Mesenchymal stem cell (in vitro differentiated cells and primary cell): ENCODE measurements at regions not wholly inside any gene's neighbourhood (a gene's known extent, or its start where the extent isn't known, plus 50 kb on each side); places are given as distances from the start of the nearest gene placed in this dataset.

ENCODE experiments used
- DNase-seq: peaks from one replicate; pipeline ENCODE4 v3.0.0-alpha.2; 2013
- H2AFZ ChIP-seq: one replicate; pipeline ENCODE4 v1.6.1; 2013; ENCODE audit warnings: low read depth, mild to moderate bottlenecking, control low read depth, inconsistent platforms, low read length, moderate library complexity
- H2AK5ac ChIP-seq: 2 replicates; pipeline ENCODE4 v1.6.1; 2013; ENCODE audit warnings: low read length, moderate library complexity, mild to moderate bottlenecking, inconsistent platforms; ENCODE audit not compliant: severe bottlenecking
- H2BK120ac ChIP-seq: one replicate; pipeline ENCODE4 v1.6.1; 2013; ENCODE audit warnings: low read depth, mild to moderate bottlenecking, inconsistent platforms, low read length, moderate library complexity
- H2BK12ac ChIP-seq, 2 experiments: one replicate each; pipeline ENCODE4 v1.6.1; 2013; ENCODE audit warnings: inconsistent platforms in 2 of 2, low read length in 2 of 2, mild to moderate bottlenecking in 2 of 2, moderate library complexity in 2 of 2, control low read depth in 1 of 2
- H2BK15ac ChIP-seq: one replicate; pipeline ENCODE4 v1.6.1; 2013; ENCODE audit warnings: mild to moderate bottlenecking, low read depth, inconsistent platforms; ENCODE audit not compliant: poor library complexity, severe bottlenecking
- H2BK5ac ChIP-seq: 2 replicates; pipeline ENCODE4 v1.6.1; 2013; ENCODE audit warnings: low read depth, mild to moderate bottlenecking, low read length, control low read depth, inconsistent platforms; ENCODE audit not compliant: poor library complexity, severe bottlenecking
- H3K14ac ChIP-seq, 2 experiments: one replicate each; pipeline ENCODE4 v1.6.1; 2013; ENCODE audit warnings: inconsistent platforms in 2 of 2, low read length in 2 of 2, control low read depth in 1 of 2, mild to moderate bottlenecking in 1 of 2, moderate library complexity in 1 of 2
- H3K18ac ChIP-seq, 2 experiments: one replicate each; pipeline ENCODE4 v1.6.1; 2013; ENCODE audit warnings: inconsistent platforms in 2 of 2, low read length in 2 of 2, control low read depth in 1 of 2, low read depth in 1 of 2, mild to moderate bottlenecking in 1 of 2
- H3K23ac ChIP-seq, 2 experiments: one replicate each; pipeline ENCODE4 v1.6.1; 2013; ENCODE audit warnings: inconsistent platforms in 2 of 2, low read length in 2 of 2, mild to moderate bottlenecking in 2 of 2, moderate library complexity in 2 of 2, control low read depth in 1 of 2
- H3K27ac ChIP-seq: 2 replicates; pipeline ENCODE4 v1.5.1; 2013; ENCODE audit warnings: mild to moderate bottlenecking, moderate library complexity, low read length, control low read depth, inconsistent platforms; ENCODE audit not compliant: poor library complexity, severe bottlenecking
- H3K27me3 ChIP-seq, 2 experiments: 2 replicates each; pipeline versions ENCODE4 v1.6.1 to v1.7.0; 2013; ENCODE audit warnings: low read length in 2 of 2, mild to moderate bottlenecking in 2 of 2, moderate library complexity in 2 of 2, control low read depth in 1 of 2, inconsistent platforms in 1 of 2; ENCODE audit not compliant: control insufficient read depth in 1 of 2, insufficient read depth in 1 of 2
- H3K36me3 ChIP-seq, 2 experiments: 2 replicates each; pipeline versions ENCODE4 v1.6.1 to v1.7.0; 2013; ENCODE audit warnings: low read length in 2 of 2, control low read depth in 1 of 2, inconsistent platforms in 1 of 2, low read depth in 1 of 2, mild to moderate bottlenecking in 1 of 2; ENCODE audit not compliant: insufficient read depth in 2 of 2, control insufficient read depth in 1 of 2
- H3K4ac ChIP-seq, 2 experiments: one replicate each; pipeline ENCODE4 v1.6.1; 2013; ENCODE audit warnings: inconsistent platforms in 2 of 2, low read length in 2 of 2, mild to moderate bottlenecking in 2 of 2, moderate library complexity in 2 of 2, control low read depth in 1 of 2, low read depth in 1 of 2
- H3K4me1 ChIP-seq: 2 replicates; pipeline ENCODE4 v1.6.1; 2013; ENCODE audit warnings: low read depth, low read length, control low read depth; ENCODE audit not compliant: control insufficient read depth, insufficient read depth
- H3K4me2 ChIP-seq: 2 replicates; pipeline ENCODE4 v1.6.1; 2013; ENCODE audit warnings: low read length, mild to moderate bottlenecking, inconsistent platforms; ENCODE audit not compliant: poor library complexity, severe bottlenecking
- H3K4me3 ChIP-seq, 2 experiments: 2 replicates each; pipeline versions ENCODE4 v1.5.1 to v1.7.0; 2013; ENCODE audit warnings: low read length in 2 of 2, mild to moderate bottlenecking in 2 of 2, control low read depth in 1 of 2, low read depth in 1 of 2; ENCODE audit not compliant: insufficient read depth in 1 of 2
- H3K79me1 ChIP-seq: replicated peaks from 2 replicates; pipeline ENCODE4 v1.6.1; 2013; ENCODE audit warnings: mild to moderate bottlenecking, control low read depth, low read length, inconsistent platforms; ENCODE audit not compliant: poor library complexity, severe bottlenecking
- H3K9ac ChIP-seq: 2 replicates; pipeline ENCODE4 v1.7.0; 2013; ENCODE audit warnings: mild to moderate bottlenecking, low read length, moderate library complexity
- H3K9me3 ChIP-seq: 2 replicates; pipeline ENCODE4 v1.7.0; 2013; ENCODE audit warnings: mild to moderate bottlenecking, low read length; ENCODE audit not compliant: control insufficient read depth
- H4K8ac ChIP-seq: one replicate; pipeline ENCODE4 v1.6.1; 2013; ENCODE audit warnings: inconsistent platforms, mild to moderate bottlenecking, low read length, moderate library complexity
- H4K91ac ChIP-seq: one replicate; pipeline ENCODE4 v1.6.1; 2013; ENCODE audit warnings: mild to moderate bottlenecking, low read length, inconsistent platforms
- WGBS: methylation state at CpG from one replicate; pipeline ENCODE4 v1.1.7; 2013; ENCODE audit warnings: mixed read lengths; 5-methylcytosine and 5-hydroxymethylcytosine counted together

DNA sequence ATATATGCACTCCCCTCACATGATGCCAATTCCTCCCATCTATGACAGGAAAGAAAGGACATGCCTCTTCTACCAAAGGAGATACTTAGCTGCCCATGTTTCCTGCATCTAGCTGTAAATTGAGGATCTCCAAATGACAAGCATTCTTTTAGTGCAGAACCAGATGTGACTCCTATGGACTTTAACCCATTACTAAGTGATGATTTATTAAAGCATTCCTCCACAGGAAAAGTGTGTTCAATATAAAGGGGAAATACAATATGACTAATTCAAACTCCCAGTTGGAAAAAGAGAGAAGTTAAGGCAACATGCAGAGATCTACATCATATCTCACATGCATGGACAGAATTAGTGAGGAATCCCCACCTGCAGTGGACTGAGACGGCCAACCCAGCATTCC is 221.3 kb downstream of the FAM76B start:
- no peak overlapping the region for H2AFZ ChIP-seq
- H3K18ac ChIP-seq = no peak overlapping the region
- H3K4ac ChIP-seq = no peak overlapping the region
- H2BK15ac ChIP-seq = no peak overlapping the region
- no peak overlapping the region for H2BK5ac ChIP-seq
- DNase-seq = no peak
- no peaks in the 10 kb centered on the region for H3K79me1 ChIP-seq
- no peak overlapping the region for H3K23ac ChIP-seq
- H3K4me2 ChIP-seq = no peak overlapping the region
- no peak overlapping the region for H3K14ac ChIP-seq
- H3K27ac ChIP-seq = no peak overlapping the region
- H2BK120ac ChIP-seq = no peak overlapping the region
- H3K9me3 ChIP-seq = peaks cover 9% of the 10 kb centered on the region
- no peaks in the 10 kb centered on the region for H3K36me3 ChIP-seq
- no peak overlapping the region for H3K4me3 ChIP-seq
- no peak overlapping the region for H2BK12ac ChIP-seq
- no peak overlapping the region for H4K8ac ChIP-seq
- H3K27me3 ChIP-seq = no peaks in the 10 kb centered on the region
- H2AK5ac ChIP-seq = no peak overlapping the region
- no peak overlapping the region for H3K9ac ChIP-seq
- no peaks in the 10 kb centered on the region for H3K4me1 ChIP-seq
- H4K91ac ChIP-seq = no peak overlapping the region
- no CpG with 5 or more reads among the region's 1 CpG for WGBS

DNA sequence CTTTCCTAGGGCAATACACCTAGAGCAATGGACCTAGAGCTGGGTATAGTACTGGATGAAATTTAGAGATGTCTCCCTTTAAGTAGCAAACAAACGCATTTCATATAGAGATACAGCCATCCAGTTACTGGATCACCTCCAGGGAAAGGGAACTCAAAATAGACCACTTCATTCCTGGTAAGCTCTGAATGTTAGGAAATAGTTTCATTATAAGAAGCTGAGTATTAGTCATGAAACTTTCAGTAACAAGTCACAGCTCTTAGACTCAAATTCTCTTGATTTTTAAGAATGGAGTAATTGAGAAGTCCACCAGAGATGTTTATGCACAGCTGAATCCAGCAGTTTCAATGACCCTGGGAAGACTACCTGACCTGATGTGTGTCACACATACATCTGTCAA is 221.9 kb downstream of the FAM76B start:
- H3K9me3 ChIP-seq = peaks cover 9% of the 10 kb centered on the region
- peak; percentile 59 for DNase-seq
- no peak overlapping the region for H2AK5ac ChIP-seq
- no peak overlapping the region for H3K9ac ChIP-seq
- no peak overlapping the region for H2BK5ac ChIP-seq
- H3K36me3 ChIP-seq = no peaks in the 10 kb centered on the region
- no peaks in the 10 kb centered on the region for H3K27me3 ChIP-seq
- no peak overlapping the region for H3K14ac ChIP-seq
- H3K79me1 ChIP-seq = no peaks in the 10 kb centered on the region
- no peak overlapping the region for H3K23ac ChIP-seq
- H2BK120ac ChIP-seq = no peak overlapping the region
- WGBS = no CpG with 5 or more reads among the region's 1 CpG
- H3K4me1 ChIP-seq = no peaks in the 10 kb centered on the region
- H3K4me2 ChIP-seq = no peak overlapping the region
- peak overlapping the region in 1 of 2 experiments; percentile 58 for H3K4ac ChIP-seq
- H4K91ac ChIP-seq = no peak overlapping the region
- H2BK12ac ChIP-seq = no peak overlapping the region
- no peak overlapping the region for H3K18ac ChIP-seq
- H4K8ac ChIP-seq = no peak overlapping the region
- no peak overlapping the region for H3K4me3 ChIP-seq
- H2AFZ ChIP-seq = no peak overlapping the region
- no peak overlapping the region for H3K27ac ChIP-seq
- no peak overlapping the region for H2BK15ac ChIP-seq

DNA sequence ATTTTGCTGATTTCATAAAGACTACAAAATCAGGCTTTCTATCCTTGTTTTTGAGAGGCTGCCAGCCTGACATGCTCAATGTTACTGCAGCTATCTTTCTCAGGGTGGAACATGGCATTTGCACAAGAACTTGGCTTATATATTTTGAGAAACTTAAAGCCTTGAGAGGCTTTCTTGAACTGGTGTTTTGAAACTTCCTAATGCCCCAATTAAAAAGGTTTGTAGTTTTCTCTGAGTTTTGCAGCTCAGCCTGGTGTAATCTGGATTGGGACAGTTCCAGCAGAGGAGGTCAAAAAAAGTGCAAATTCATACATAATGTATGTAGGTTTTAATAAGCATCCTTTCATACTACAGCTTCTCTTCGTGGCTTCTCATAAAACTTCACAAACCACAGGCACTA is 223.4 kb downstream of the FAM76B start:
- Histone ChIP-seq H3K14ac (no peak overlapping the region), H2BK15ac (no peak overlapping the region), H2BK12ac (no peak overlapping the region), H3K79me1 (no peaks in the 10 kb centered on the region), H3K4me3 (no peak overlapping the region), H3K27me3 (no peaks in the 10 kb centered on the region), H3K9me3 (peaks cover 9% of the 10 kb centered on the region), H3K27ac (no peak overlapping the region), H3K9ac (no peak overlapping the region), H3K36me3 (no peaks in the 10 kb centered on the region), H3K23ac (no peak overlapping the region), H3K4me2 (no peak overlapping the region), H4K91ac (no peak overlapping the region), H3K4me1 (no peaks in the 10 kb centered on the region), H2AFZ (no peak overlapping the region), H2BK5ac (no peak overlapping the region), H2AK5ac (no peak overlapping the region), H3K18ac (no peak overlapping the region), H2BK120ac (no peak overlapping the region), H4K8ac (no peak overlapping the region), H3K4ac (no peak overlapping the region)
- DNase-seq = no peak
- no CpG with 5 or more reads among the region's 1 CpG for WGBS

DNA sequence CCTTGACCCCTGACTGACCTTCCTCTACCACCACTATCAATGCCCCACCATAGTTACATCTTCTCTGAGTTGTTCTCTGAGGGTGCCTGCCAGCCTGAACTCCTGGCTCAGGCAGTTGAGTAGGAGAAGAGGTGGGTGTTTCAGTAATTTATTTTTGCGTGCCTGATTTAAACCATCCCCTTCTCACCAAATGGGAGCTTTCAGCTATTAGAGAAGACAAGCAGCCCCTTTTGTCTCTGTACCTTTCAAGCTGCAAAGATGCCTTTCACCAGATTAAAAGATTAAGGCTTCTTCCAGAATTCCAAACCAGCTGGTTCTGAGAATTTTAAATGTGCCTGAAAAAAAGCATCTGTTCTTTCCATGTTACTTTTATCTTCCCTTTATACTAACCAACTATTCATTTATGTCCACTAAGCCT is 223.8 kb downstream of the FAM76B start:
- H3K27me3 ChIP-seq = no peaks in the 10 kb centered on the region
- no peak for DNase-seq
- no peak overlapping the region for H4K91ac ChIP-seq
- H4K8ac ChIP-seq = no peak overlapping the region
- no peak overlapping the region for H3K4me3 ChIP-seq
- no peak overlapping the region for H3K4me2 ChIP-seq
- WGBS = 100% methylated on average over 1 of the region's 1 CpG
- H2AK5ac ChIP-seq = no peak overlapping the region
- H3K14ac ChIP-seq = no peak overlapping the region
- H2BK5ac ChIP-seq = no peak overlapping the region
- H3K9ac ChIP-seq = no peak overlapping the region
- peaks cover 9% of the 10 kb centered on the region for H3K9me3 ChIP-seq
- H3K4ac ChIP-seq = no peak overlapping the region
- H2BK15ac ChIP-seq = peak overlapping the region; percentile 67
- no peaks in the 10 kb centered on the region for H3K36me3 ChIP-seq
- peak overlapping the region; percentile 8 for H2BK120ac ChIP-seq
- H3K18ac ChIP-seq = no peak overlapping the region
- H3K23ac ChIP-seq = no peak overlapping the region
- H2BK12ac ChIP-seq = no peak overlapping the region
- no peaks in the 10 kb centered on the region for H3K79me1 ChIP-seq
- H2AFZ ChIP-seq = no peak overlapping the region
- no peak overlapping the region for H3K27ac ChIP-seq
- H3K4me1 ChIP-seq = no peaks in the 10 kb centered on the region
